IPS-15b (cell line): ENCODE measurements at regions not wholly inside any gene's neighbourhood (a gene's known extent, or its start where the extent isn't known, plus 50 kb on each side); places are given as distances from the start of the nearest gene placed in this dataset.
"Not testable (repeated sequence)": the region's sequence is repeated elsewhere in the genome, so short reads cannot be mapped to it uniquely, and the experiment has no call there.

Experiments
- H3K27me3 ChIP-seq: one replicate; pipeline ENCODE4 v1.6.1; 2013; ENCODE audit warnings: low read length; ENCODE audit not compliant: control insufficient read depth, insufficient read depth
- H3K36me3 ChIP-seq: one replicate; pipeline ENCODE4 v1.6.1; 2013; ENCODE audit warnings: low read length; ENCODE audit not compliant: control insufficient read depth, insufficient read depth
- H3K4me1 ChIP-seq: one replicate; pipeline ENCODE4 v1.6.1; 2013; ENCODE audit warnings: mild to moderate bottlenecking, low read length; ENCODE audit not compliant: control insufficient read depth, insufficient read depth
- H3K4me3 ChIP-seq: one replicate; pipeline ENCODE4 v1.5.1; 2013; ENCODE audit warnings: low read depth, low read length
- H3K9ac ChIP-seq: one replicate; pipeline ENCODE4 v1.6.1; 2013; ENCODE audit warnings: low read depth, mild to moderate bottlenecking, low read length
- H3K9me3 ChIP-seq: one replicate; pipeline ENCODE4 v1.6.1; 2013; ENCODE audit warnings: mild to moderate bottlenecking, low read length; ENCODE audit not compliant: control insufficient read depth, insufficient read depth

- Histone ChIP-seq H3K4me1 (peaks cover 2% of the 10 kb centered on the region), H3K27me3 (no peaks in the 10 kb centered on the region)
Observed at GRCh38 chr1:38776466-38777065, 83.0 kb downstream of the RRAGC start.

GRCh38 chr1:38775175-38775845 lies 84.3 kb downstream of the RRAGC start:
- no peaks in the 10 kb centered on the region for H3K9me3 ChIP-seq
- no peak overlapping the region for H3K4me3 ChIP-seq
- H3K4me1 ChIP-seq: peaks cover 2% of the 10 kb centered on the region
- no peaks in the 10 kb centered on the region for H3K27me3 ChIP-seq
- H3K9ac ChIP-seq: no peak overlapping the region
- H3K36me3 ChIP-seq: no peaks in the 10 kb centered on the region

More at GRCh38 chr1:38776466-38777065, 83.0 kb downstream of the RRAGC start:
- Histone ChIP-seq H3K4me3 (no peak overlapping the region), H3K9me3 (no peaks in the 10 kb centered on the region), H3K36me3 (no peaks in the 10 kb centered on the region), H3K9ac (no peak overlapping the region)

- Histone ChIP-seq H3K4me3 (no peak overlapping the region), H3K4me1 (no peaks in the 10 kb centered on the region), H3K27me3 (no peaks in the 10 kb centered on the region), H3K36me3 (no peaks in the 10 kb centered on the region), H3K9ac (no peak overlapping the region), H3K9me3 (no peaks in the 10 kb centered on the region)
Observed at GRCh38 chr1:38773483-38773882, 86.1 kb downstream of the RRAGC start.

GRCh38 chr1:38772953-38773352 lies 86.6 kb downstream of the RRAGC start:
- H3K36me3 ChIP-seq: no peaks in the 10 kb centered on the region

GRCh38 chr1:38772026-38772425 lies 87.5 kb downstream of the RRAGC start:
- Histone ChIP-seq H3K27me3 (no peaks in the 10 kb centered on the region), H3K4me1 (no peaks in the 10 kb centered on the region), H3K4me3 (no peak overlapping the region), H3K9me3 (no peaks in the 10 kb centered on the region), H3K36me3 (no peaks in the 10 kb centered on the region), H3K9ac (no peak overlapping the region)

More at GRCh38 chr1:38772953-38773352, 86.6 kb downstream of the RRAGC start:
- no peak overlapping the region for H3K9ac ChIP-seq
- no peaks in the 10 kb centered on the region for H3K27me3 ChIP-seq
- H3K9me3 ChIP-seq: no peaks in the 10 kb centered on the region
- no peaks in the 10 kb centered on the region for H3K4me1 ChIP-seq
- no peak overlapping the region for H3K4me3 ChIP-seq

- not testable (repeated sequence) for H3K27me3 ChIP-seq, H3K4me3 ChIP-seq, H3K4me1 ChIP-seq, H3K9ac ChIP-seq, H3K36me3 ChIP-seq, H3K9me3 ChIP-seq
Observed at GRCh38 chr1:38770516-38771173, 88.9 kb downstream of the RRAGC start.

- Histone ChIP-seq H3K4me3 (no peak overlapping the region), H3K9me3 (no peaks in the 10 kb centered on the region)
Observed at GRCh38 chr1:38766125-38766524, 93.4 kb downstream of the RRAGC start.

GRCh38 chr1:38763121-38763520 lies 96.5 kb downstream of the RRAGC start:
- Histone ChIP-seq H3K9ac (no peak overlapping the region), H3K36me3 (no peaks in the 10 kb centered on the region), H3K27me3 (no peaks in the 10 kb centered on the region), H3K4me1 (no peaks in the 10 kb centered on the region), H3K4me3 (no peak overlapping the region), H3K9me3 (no peaks in the 10 kb centered on the region)

More at GRCh38 chr1:38766125-38766524, 93.4 kb downstream of the RRAGC start:
- H3K36me3 ChIP-seq: no peaks in the 10 kb centered on the region
- no peaks in the 10 kb centered on the region for H3K4me1 ChIP-seq
- H3K27me3 ChIP-seq: no peaks in the 10 kb centered on the region
- H3K9ac ChIP-seq: no peak overlapping the region

- no peaks in the 10 kb centered on the region for H3K27me3 ChIP-seq
- no peaks in the 10 kb centered on the region for H3K36me3 ChIP-seq
- H3K9ac ChIP-seq: no peak overlapping the region
- H3K9me3 ChIP-seq: no peaks in the 10 kb centered on the region
- no peak overlapping the region for H3K4me3 ChIP-seq
- H3K4me1 ChIP-seq: no peaks in the 10 kb centered on the region
Observed at GRCh38 chr1:38760562-38760961, 99.0 kb downstream of the RRAGC start.

GRCh38 chr1:38758820-38759219 lies 100.8 kb downstream of the RRAGC start:
- no peaks in the 10 kb centered on the region for H3K9me3 ChIP-seq
- H3K9ac ChIP-seq: no peak overlapping the region
- H3K4me3 ChIP-seq: no peak overlapping the region
- H3K36me3 ChIP-seq: no peaks in the 10 kb centered on the region
- H3K27me3 ChIP-seq: no peaks in the 10 kb centered on the region
- no peaks in the 10 kb centered on the region for H3K4me1 ChIP-seq

GRCh38 chr1:38746941-38747600 lies 112.5 kb downstream of the RRAGC start:
- Histone ChIP-seq H3K36me3 (no peaks in the 10 kb centered on the region), H3K9ac (no peak overlapping the region), H3K27me3 (no peaks in the 10 kb centered on the region), H3K4me1 (peaks cover 6% of the 10 kb centered on the region), H3K4me3 (no peak overlapping the region), H3K9me3 (no peaks in the 10 kb centered on the region)
